WTC11 (cell line): ENCODE measurements at regions not wholly inside any gene's neighbourhood (a gene's known extent, or its start where the extent isn't known, plus 50 kb on each side); places are given as distances from the start of the nearest gene placed in this dataset.

Source experiments
- ATAC-seq: fragments of 200-7000 bp; cut with Tn5 transposase; 2 replicates; pipeline ENCODE4 v1.10.0; 2021; ENCODE audit warnings: mild to moderate bottlenecking, moderate library complexity
- CTCF ChIA-PET: fragments of 300-600 bp; sonication (Branson Sonifier 250); formaldehyde crosslinking; loops from one replicate; lab custom pipeline; 2021; ENCODE audit warnings: antibody characterized with exemption; lab: Charles Lee
- POLR2A ChIA-PET: fragments of 350-600 bp; sonication (Branson Sonifier 250); formaldehyde crosslinking; loops from one replicate; lab custom pipeline; 2021; ENCODE audit warnings: antibody characterized with exemption; lab: Charles Lee
- DNase-seq: peaks from one replicate; pipeline ENCODE4 v3.0.0; 2021; ENCODE audit warnings: low spot score
- H3K27ac Mint-ChIP-seq: 2 replicates; pipeline ENCODE4 v1.8.0; 2021; ENCODE audit warnings: mixed read lengths
- H3K27me3 Mint-ChIP-seq: 2 replicates; pipeline ENCODE4 v1.8.0; 2021; ENCODE audit warnings: low read depth, mild to moderate bottlenecking, moderate library complexity, mixed read lengths
- H3K36me3 Mint-ChIP-seq: 2 replicates; pipeline ENCODE4 v1.8.0; 2021; ENCODE audit warnings: mixed read lengths
- H3K4me1 Mint-ChIP-seq: 2 replicates; pipeline ENCODE4 v1.8.0; 2022; ENCODE audit warnings: mixed read lengths
- H3K4me3 Mint-ChIP-seq: 2 replicates; pipeline ENCODE4 v1.8.0; 2021; ENCODE audit warnings: mild to moderate bottlenecking, moderate library complexity, mixed read lengths
- H3K9me3 Mint-ChIP-seq: 2 replicates; pipeline ENCODE4 v1.8.0; 2021; ENCODE audit warnings: mixed read lengths
- CREM ChIP-seq: sonication (generic); formaldehyde crosslinking; IDR thresholded peaks from 2 replicates; pipeline ENCODE4 v1.8.1; 2022; ENCODE audit warnings: mild to moderate bottlenecking, missing genetic modification reagents, moderate library complexity
- IRF2 ChIP-seq: sonication (generic); formaldehyde crosslinking; IDR thresholded peaks from 2 replicates; pipeline ENCODE4 v1.8.0; 2022; ENCODE audit warnings: low read depth, missing genetic modification reagents, borderline replicate concordance
- JAZF1 ChIP-seq: fragments of 250-450 bp; sonication (Bioruptor Pico); IDR thresholded peaks from 2 replicates; pipeline ENCODE4 v1.9.0; 2021; ENCODE audit warnings: moderate library complexity, mild to moderate bottlenecking, inconsistent platforms
- NR2C2 ChIP-seq: sonication (generic); formaldehyde crosslinking; IDR thresholded peaks from 2 replicates; pipeline ENCODE4 v1.8.0; 2022; ENCODE audit warnings: mild to moderate bottlenecking, missing genetic modification reagents
- SMAD3 ChIP-seq: sonication (generic); formaldehyde crosslinking; IDR thresholded peaks from 2 replicates; pipeline ENCODE4 v1.8.0; 2022; ENCODE audit warnings: missing genetic modification reagents, mild to moderate bottlenecking, borderline replicate concordance
- ZNF232 ChIP-seq: sonication (generic); formaldehyde crosslinking; IDR thresholded peaks from 2 replicates; pipeline ENCODE4 v1.8.0; 2022; ENCODE audit warnings: mild to moderate bottlenecking, missing genetic modification reagents
- TF ChIP-seq, protein P1 (sequence below): fragments of 250-450 bp; sonication (Bioruptor Pico); IDR thresholded peaks from 2 replicates; pipeline ENCODE4 v1.9.0; 2021; ENCODE audit warnings: mild to moderate bottlenecking, borderline replicate concordance
- TF ChIP-seq, protein P2 (sequence below): sonication (generic); formaldehyde crosslinking; IDR thresholded peaks from 2 replicates; pipeline ENCODE4 v1.8.1; 2023; ENCODE audit warnings: mild to moderate bottlenecking, moderate library complexity, missing genetic modification reagents
- TF ChIP-seq, protein P3 (sequence below): fragments of 200-600 bp; IDR thresholded peaks from 2 replicates; pipeline ENCODE4 v1.8.0; 2022; ENCODE audit warnings: antibody characterized with exemption
- TF ChIP-seq, protein P4 (sequence below): sonication (generic); formaldehyde crosslinking; IDR thresholded peaks from 2 replicates; pipeline ENCODE4 v1.8.1; 2022; ENCODE audit warnings: low read depth, missing genetic modification reagents, borderline replicate concordance
- TF ChIP-seq, protein P5 (sequence below): sonication (generic); formaldehyde crosslinking; IDR thresholded peaks from 2 replicates; pipeline ENCODE4 v1.8.0; 2023; ENCODE audit warnings: mild to moderate bottlenecking, missing genetic modification reagents
- TF ChIP-seq, protein P6 (sequence below): sonication (generic); formaldehyde crosslinking; IDR thresholded peaks from 2 replicates; pipeline ENCODE4 v1.8.1; 2022; ENCODE audit warnings: missing genetic modification reagents, borderline replicate concordance
- TF ChIP-seq, protein P7 (sequence below): sonication (generic); formaldehyde crosslinking; IDR thresholded peaks from 2 replicates; pipeline ENCODE4 v1.8.0; 2022; ENCODE audit warnings: mild to moderate bottlenecking, missing genetic modification reagents
- TF ChIP-seq, protein P8 (sequence below): fragments of 250-450 bp; sonication (Bioruptor Pico); conservative IDR thresholded peaks from 2 replicates; pipeline ENCODE4 v1.9.0; 2021; ENCODE audit warnings: mild to moderate bottlenecking

DNA sequence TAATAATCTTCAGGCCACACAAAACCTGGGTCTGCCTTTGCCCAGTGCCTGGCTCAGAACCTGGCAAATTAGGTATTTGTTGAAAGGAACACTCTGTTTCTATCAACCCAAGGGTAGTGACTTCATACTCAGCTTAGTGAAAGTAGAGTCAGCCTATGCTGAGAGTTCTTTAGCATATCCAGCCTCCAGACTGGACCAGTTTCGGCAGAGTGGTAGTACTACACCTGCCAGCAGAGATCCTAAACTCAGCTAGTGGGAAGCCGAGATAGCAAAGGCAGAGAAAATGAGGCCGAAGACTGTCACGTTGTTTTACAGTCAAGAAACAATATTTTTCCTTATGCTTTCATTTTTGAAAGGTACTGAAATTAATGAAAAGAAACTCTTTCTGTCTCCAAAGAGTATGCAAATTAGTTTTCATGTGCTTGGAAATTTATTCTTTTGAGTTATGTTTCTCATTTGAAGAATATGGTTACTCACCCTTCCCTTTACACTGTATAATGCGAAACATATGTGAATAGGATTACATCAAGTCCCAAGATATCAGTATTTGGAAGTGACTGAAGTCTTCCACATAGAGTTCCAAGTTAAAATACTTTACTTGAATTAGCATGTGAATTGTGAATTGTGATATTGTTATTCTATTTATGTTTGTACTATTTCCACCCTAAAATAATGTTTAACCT is 52.2 kb upstream of the UGP2 start (continued):
- TF ChIP-seq, protein P1, sequence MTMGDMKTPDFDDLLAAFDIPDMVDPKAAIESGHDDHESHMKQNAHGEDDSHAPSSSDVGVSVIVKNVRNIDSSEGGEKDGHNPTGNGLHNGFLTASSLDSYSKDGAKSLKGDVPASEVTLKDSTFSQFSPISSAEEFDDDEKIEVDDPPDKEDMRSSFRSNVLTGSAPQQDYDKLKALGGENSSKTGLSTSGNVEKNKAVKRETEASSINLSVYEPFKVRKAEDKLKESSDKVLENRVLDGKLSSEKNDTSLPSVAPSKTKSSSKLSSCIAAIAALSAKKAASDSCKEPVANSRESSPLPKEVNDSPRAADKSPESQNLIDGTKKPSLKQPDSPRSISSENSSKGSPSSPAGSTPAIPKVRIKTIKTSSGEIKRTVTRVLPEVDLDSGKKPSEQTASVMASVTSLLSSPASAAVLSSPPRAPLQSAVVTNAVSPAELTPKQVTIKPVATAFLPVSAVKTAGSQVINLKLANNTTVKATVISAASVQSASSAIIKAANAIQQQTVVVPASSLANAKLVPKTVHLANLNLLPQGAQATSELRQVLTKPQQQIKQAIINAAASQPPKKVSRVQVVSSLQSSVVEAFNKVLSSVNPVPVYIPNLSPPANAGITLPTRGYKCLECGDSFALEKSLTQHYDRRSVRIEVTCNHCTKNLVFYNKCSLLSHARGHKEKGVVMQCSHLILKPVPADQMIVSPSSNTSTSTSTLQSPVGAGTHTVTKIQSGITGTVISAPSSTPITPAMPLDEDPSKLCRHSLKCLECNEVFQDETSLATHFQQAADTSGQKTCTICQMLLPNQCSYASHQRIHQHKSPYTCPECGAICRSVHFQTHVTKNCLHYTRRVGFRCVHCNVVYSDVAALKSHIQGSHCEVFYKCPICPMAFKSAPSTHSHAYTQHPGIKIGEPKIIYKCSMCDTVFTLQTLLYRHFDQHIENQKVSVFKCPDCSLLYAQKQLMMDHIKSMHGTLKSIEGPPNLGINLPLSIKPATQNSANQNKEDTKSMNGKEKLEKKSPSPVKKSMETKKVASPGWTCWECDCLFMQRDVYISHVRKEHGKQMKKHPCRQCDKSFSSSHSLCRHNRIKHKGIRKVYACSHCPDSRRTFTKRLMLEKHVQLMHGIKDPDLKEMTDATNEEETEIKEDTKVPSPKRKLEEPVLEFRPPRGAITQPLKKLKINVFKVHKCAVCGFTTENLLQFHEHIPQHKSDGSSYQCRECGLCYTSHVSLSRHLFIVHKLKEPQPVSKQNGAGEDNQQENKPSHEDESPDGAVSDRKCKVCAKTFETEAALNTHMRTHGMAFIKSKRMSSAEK (CRISPR knock-in tag) = no peak
- TF ChIP-seq SMAD3 (no peak), NR2C2 (CRISPR knock-in tag) (no peak), ZNF232 (CRISPR knock-in tag) (no peak), IRF2 (CRISPR knock-in tag) (no peak)
- TF ChIP-seq, protein P2, sequence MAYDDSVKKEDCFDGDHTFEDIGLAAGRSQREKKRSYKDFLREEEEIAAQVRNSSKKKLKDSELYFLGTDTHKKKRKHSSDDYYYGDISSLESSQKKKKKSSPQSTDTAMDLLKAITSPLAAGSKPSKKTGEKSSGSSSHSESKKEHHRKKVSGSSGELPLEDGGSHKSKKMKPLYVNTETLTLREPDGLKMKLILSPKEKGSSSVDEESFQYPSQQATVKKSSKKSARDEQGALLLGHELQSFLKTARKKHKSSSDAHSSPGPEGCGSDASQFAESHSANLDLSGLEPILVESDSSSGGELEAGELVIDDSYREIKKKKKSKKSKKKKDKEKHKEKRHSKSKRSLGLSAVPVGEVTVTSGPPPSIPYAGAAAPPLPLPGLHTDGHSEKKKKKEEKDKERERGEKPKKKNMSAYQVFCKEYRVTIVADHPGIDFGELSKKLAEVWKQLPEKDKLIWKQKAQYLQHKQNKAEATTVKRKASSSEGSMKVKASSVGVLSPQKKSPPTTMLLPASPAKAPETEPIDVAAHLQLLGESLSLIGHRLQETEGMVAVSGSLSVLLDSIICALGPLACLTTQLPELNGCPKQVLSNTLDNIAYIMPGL (CRISPR knock-in tag) = no peak
- TF ChIP-seq, protein P3, sequence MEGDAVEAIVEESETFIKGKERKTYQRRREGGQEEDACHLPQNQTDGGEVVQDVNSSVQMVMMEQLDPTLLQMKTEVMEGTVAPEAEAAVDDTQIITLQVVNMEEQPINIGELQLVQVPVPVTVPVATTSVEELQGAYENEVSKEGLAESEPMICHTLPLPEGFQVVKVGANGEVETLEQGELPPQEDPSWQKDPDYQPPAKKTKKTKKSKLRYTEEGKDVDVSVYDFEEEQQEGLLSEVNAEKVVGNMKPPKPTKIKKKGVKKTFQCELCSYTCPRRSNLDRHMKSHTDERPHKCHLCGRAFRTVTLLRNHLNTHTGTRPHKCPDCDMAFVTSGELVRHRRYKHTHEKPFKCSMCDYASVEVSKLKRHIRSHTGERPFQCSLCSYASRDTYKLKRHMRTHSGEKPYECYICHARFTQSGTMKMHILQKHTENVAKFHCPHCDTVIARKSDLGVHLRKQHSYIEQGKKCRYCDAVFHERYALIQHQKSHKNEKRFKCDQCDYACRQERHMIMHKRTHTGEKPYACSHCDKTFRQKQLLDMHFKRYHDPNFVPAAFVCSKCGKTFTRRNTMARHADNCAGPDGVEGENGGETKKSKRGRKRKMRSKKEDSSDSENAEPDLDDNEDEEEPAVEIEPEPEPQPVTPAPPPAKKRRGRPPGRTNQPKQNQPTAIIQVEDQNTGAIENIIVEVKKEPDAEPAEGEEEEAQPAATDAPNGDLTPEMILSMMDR = no peak
- TF ChIP-seq, protein P4, sequence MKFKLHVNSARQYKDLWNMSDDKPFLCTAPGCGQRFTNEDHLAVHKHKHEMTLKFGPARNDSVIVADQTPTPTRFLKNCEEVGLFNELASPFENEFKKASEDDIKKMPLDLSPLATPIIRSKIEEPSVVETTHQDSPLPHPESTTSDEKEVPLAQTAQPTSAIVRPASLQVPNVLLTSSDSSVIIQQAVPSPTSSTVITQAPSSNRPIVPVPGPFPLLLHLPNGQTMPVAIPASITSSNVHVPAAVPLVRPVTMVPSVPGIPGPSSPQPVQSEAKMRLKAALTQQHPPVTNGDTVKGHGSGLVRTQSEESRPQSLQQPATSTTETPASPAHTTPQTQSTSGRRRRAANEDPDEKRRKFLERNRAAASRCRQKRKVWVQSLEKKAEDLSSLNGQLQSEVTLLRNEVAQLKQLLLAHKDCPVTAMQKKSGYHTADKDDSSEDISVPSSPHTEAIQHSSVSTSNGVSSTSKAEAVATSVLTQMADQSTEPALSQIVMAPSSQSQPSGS = no peak
- TF ChIP-seq, all 79 proteins: peak for 0

DNA sequence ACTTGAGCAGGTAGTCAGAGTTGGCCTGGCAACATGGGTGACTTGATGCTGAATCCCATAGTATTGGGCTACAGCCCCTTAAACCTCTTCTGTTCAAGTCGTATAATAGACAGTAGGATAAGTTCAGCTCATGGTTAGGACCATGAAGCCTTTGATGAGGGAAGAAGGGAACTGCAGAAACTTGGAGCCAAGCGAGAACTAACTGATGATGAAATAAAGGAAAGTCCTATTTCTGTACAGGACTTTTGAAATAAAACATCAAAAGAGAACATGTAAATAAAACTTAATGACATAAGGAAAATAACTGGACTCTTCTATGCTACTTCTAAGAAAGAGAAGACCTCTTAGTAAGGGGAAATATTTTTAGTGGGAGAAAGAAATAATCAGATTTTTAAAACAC is 51.2 kb upstream of the UGP2 start:
- H3K4me1 Mint-ChIP-seq = peaks cover 20% of the 10 kb centered on the region
- ChIA-PET CTCF (no interaction called here), POLR2A (no interaction called here)
- H3K36me3 Mint-ChIP-seq = no peaks in the 10 kb centered on the region
- no peaks in the 10 kb centered on the region; the same call in 1 of the 2 replicates for H3K27me3 Mint-ChIP-seq
- peaks cover 10% of the 10 kb centered on the region; the same call in 1 of the 2 replicates for H3K9me3 Mint-ChIP-seq
- DNase-seq (no peak), ATAC-seq (no peak)
- H3K4me3 Mint-ChIP-seq = no peak overlapping the region
- no peak overlapping the region for H3K27ac Mint-ChIP-seq
- TF ChIP-seq, protein P5, sequence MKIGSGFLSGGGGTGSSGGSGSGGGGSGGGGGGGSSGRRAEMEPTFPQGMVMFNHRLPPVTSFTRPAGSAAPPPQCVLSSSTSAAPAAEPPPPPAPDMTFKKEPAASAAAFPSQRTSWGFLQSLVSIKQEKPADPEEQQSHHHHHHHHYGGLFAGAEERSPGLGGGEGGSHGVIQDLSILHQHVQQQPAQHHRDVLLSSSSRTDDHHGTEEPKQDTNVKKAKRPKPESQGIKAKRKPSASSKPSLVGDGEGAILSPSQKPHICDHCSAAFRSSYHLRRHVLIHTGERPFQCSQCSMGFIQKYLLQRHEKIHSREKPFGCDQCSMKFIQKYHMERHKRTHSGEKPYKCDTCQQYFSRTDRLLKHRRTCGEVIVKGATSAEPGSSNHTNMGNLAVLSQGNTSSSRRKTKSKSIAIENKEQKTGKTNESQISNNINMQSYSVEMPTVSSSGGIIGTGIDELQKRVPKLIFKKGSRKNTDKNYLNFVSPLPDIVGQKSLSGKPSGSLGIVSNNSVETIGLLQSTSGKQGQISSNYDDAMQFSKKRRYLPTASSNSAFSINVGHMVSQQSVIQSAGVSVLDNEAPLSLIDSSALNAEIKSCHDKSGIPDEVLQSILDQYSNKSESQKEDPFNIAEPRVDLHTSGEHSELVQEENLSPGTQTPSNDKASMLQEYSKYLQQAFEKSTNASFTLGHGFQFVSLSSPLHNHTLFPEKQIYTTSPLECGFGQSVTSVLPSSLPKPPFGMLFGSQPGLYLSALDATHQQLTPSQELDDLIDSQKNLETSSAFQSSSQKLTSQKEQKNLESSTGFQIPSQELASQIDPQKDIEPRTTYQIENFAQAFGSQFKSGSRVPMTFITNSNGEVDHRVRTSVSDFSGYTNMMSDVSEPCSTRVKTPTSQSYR (CRISPR knock-in tag) = no peak
- TF ChIP-seq JAZF1 (CRISPR knock-in tag) = no peak
- no peak for TF ChIP-seq CREM
- TF ChIP-seq, protein P6, sequence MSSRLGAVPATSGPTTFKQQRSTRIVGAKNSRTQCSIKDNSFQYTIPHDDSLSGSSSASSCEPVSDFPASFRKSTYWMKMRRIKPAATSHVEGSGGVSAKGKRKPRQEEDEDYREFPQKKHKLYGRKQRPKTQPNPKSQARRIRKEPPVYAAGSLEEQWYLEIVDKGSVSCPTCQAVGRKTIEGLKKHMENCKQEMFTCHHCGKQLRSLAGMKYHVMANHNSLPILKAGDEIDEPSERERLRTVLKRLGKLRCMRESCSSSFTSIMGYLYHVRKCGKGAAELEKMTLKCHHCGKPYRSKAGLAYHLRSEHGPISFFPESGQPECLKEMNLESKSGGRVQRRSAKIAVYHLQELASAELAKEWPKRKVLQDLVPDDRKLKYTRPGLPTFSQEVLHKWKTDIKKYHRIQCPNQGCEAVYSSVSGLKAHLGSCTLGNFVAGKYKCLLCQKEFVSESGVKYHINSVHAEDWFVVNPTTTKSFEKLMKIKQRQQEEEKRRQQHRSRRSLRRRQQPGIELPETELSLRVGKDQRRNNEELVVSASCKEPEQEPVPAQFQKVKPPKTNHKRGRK (CRISPR knock-in tag) = no peak
- TF ChIP-seq, protein P7, sequence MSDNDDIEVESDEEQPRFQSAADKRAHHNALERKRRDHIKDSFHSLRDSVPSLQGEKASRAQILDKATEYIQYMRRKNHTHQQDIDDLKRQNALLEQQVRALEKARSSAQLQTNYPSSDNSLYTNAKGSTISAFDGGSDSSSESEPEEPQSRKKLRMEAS (CRISPR knock-in tag) = no peak
- TF ChIP-seq, protein P8, sequence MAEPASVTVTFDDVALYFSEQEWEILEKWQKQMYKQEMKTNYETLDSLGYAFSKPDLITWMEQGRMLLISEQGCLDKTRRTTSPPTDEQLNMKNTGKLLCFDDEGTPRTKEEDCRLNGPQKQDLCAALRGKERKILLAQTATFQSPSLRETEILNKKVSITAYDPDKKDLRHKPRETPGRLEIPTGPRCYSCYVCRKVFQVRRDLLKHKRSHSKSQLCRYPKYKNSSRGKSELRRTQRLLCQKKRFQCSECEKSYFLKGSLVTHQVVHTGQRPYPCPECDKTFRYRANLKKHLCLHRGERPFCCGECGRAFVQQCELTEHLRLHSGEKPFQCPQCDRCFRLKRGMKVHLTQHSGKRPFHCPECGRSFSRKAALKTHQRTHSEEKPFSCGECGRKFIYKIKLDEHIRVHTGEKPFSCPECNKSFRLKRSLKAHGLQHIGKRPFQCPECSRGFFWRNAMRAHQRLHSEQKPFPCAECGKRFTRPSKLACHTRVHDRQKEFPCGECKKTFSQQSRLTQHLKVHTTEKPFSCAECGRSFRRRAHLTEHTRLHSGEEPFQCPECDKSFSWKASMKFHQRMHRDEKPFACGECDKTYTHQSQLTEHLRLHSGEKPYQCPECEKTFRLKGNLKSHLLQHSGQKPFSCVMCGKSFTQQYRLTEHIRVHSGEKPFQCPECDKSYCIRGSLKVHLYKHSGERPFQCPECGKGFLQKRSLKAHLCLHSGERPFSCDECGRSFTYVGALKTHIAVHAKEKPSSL = no peak
